GM23338 (cell line): ENCODE measurements at regions not wholly inside any gene's neighbourhood (a gene's known extent, or its start where the extent isn't known, plus 50 kb on each side); places are given as distances from the start of the nearest gene placed in this dataset.

Experiments used
- ATAC-seq: fragments of 200-7000 bp; cut with Tn5 transposase; 3 replicates; pipeline ENCODE4 v1.9.1; 2020
- DNase-seq: peaks from one replicate; pipeline ENCODE4 v3.0.0-alpha.2; 2015; ENCODE audit warnings: low spot score
- H2AFZ ChIP-seq: fragments of 200-600 bp; sonication (generic); 2 replicates; pipeline ENCODE4 v1.8.0; 2016; ENCODE audit warnings: antibody characterized with exemption, mild to moderate bottlenecking, moderate library complexity
- H3F3A ChIP-seq: fragments of 200-600 bp; sonication (generic); replicated peaks from 2 replicates; pipeline ENCODE4 v1.8.0; 2017; ENCODE audit warnings: antibody characterized with exemption, mixed run types, low read depth
- H3K27ac ChIP-seq: fragments of 200-600 bp; sonication (generic); 2 replicates; pipeline ENCODE4 v1.6.1; 2016; ENCODE audit warnings: low read depth
- H3K27me3 ChIP-seq: fragments of 200-600 bp; sonication (generic); 2 replicates; pipeline ENCODE4 v1.8.0; 2016; ENCODE audit warnings: mild to moderate bottlenecking, mixed run types, moderate library complexity; ENCODE audit not compliant: insufficient read depth
- H3K36me3 ChIP-seq: fragments of 200-600 bp; sonication (generic); 2 replicates; pipeline ENCODE4 v1.8.0; 2016; ENCODE audit warnings: mild to moderate bottlenecking; ENCODE audit not compliant: insufficient read depth
- H3K4me1 ChIP-seq: fragments of 200-600 bp; sonication (generic); 2 replicates; pipeline ENCODE4 v1.8.0; 2016; ENCODE audit warnings: mild to moderate bottlenecking, moderate library complexity; ENCODE audit not compliant: insufficient read depth
- H3K4me2 ChIP-seq: fragments of 200-600 bp; sonication (generic); 2 replicates; pipeline ENCODE4 v1.7.1; 2017; ENCODE audit warnings: mixed run types
- H3K4me3 ChIP-seq: fragments of 200-600 bp; sonication (generic); 2 replicates; pipeline ENCODE4 v1.6.1; 2016; ENCODE audit warnings: mixed run types
- H3K79me2 ChIP-seq: fragments of 200-600 bp; sonication (generic); replicated peaks from 2 replicates; pipeline ENCODE4 v1.8.0; 2017; ENCODE audit warnings: mild to moderate bottlenecking; ENCODE audit not compliant: insufficient read depth
- H3K9me2 ChIP-seq: fragments of 200-600 bp; sonication (generic); 2 replicates; pipeline ENCODE4 v1.8.0; 2017; ENCODE audit not compliant: insufficient read depth
- H4K20me1 ChIP-seq: fragments of 200-600 bp; sonication (generic); replicated peaks from 2 replicates; pipeline ENCODE4 v1.8.0; 2017; ENCODE audit warnings: mild to moderate bottlenecking; ENCODE audit not compliant: insufficient read depth
- H3K27ac Mint-ChIP-seq: 2 replicates; pipeline ENCODE4 v1.8.0; 2020; ENCODE audit warnings: inconsistent platforms, mild to moderate bottlenecking, moderate library complexity, mixed read lengths
- H3K27me3 Mint-ChIP-seq: 3 replicates; pipeline ENCODE4 v1.8.0; 2022; ENCODE audit warnings: low read depth, mild to moderate bottlenecking, moderate library complexity, mixed read lengths, inconsistent platforms; ENCODE audit not compliant: insufficient read depth, poor library complexity
- H3K36me3 Mint-ChIP-seq: 3 replicates; pipeline ENCODE4 v1.8.0; 2021; ENCODE audit warnings: low read depth, mild to moderate bottlenecking, inconsistent platforms, moderate library complexity, mixed read lengths
- H3K4me1 Mint-ChIP-seq: 3 replicates; pipeline ENCODE4 v1.8.0; 2020; ENCODE audit warnings: mild to moderate bottlenecking, inconsistent platforms, mixed read lengths
- H3K4me3 Mint-ChIP-seq: 3 replicates; pipeline ENCODE4 v1.8.0; 2021; ENCODE audit warnings: moderate library complexity, mild to moderate bottlenecking, inconsistent platforms, mixed read lengths
- H3K9me3 Mint-ChIP-seq: 3 replicates; pipeline ENCODE4 v1.8.0; 2020; ENCODE audit warnings: moderate library complexity, mild to moderate bottlenecking, inconsistent platforms, mixed read lengths
- CREB1 ChIP-seq: fragments of 250-450 bp; sonication (Bioruptor Pico); IDR thresholded peaks from 2 replicates; pipeline ENCODE4 v1.5.0; 2020; ENCODE audit warnings: low read depth, mild to moderate bottlenecking, moderate library complexity
- CTCF ChIP-seq, 2 experiments: fragments of 200-600 bp in 1 of 2; sonication (generic) in 1 of 2; conservative IDR thresholded peaks; 2 replicates each; pipeline versions ENCODE4 v1.5.1 to v1.6.1; 2016 to 2017; ENCODE audit warnings: antibody characterized with exemption in 2 of 2, low read depth in 2 of 2, mild to moderate bottlenecking in 2 of 2, moderate library complexity in 1 of 2
- ETS1 ChIP-seq: IDR thresholded peaks from 2 replicates; pipeline ENCODE4 v1.6.1; 2016; ENCODE audit warnings: antibody characterized with exemption
- EZH2 ChIP-seq: fragments of 200-600 bp; sonication (generic); IDR thresholded peaks from one replicate; pipeline ENCODE4 v1.8.0; 2017; ENCODE audit warnings: antibody characterized with exemption, mild to moderate bottlenecking, low read depth; ENCODE audit not compliant: unreplicated experiment
- EZH2phosphoT487 ChIP-seq: fragments of 200-600 bp; sonication (generic); IDR thresholded peaks from one replicate; pipeline ENCODE4 v1.8.1; 2018; ENCODE audit warnings: antibody characterized with exemption; ENCODE audit not compliant: unreplicated experiment
- JUNB ChIP-seq: IDR thresholded peaks from one replicate; pipeline ENCODE4 v1.6.1; 2016; ENCODE audit warnings: antibody characterized with exemption; ENCODE audit not compliant: unreplicated experiment
- NANOG ChIP-seq: IDR thresholded peaks from 2 replicates; pipeline ENCODE4 v1.6.1; 2016; ENCODE audit warnings: antibody characterized with exemption, borderline replicate concordance
- POLR2AphosphoS5 ChIP-seq: IDR thresholded peaks from 2 replicates; pipeline ENCODE4 v1.6.1; 2016; ENCODE audit warnings: antibody characterized with exemption, low read depth
- REST ChIP-seq: IDR thresholded peaks from one replicate; pipeline ENCODE4 v1.6.1; 2018; ENCODE audit warnings: antibody characterized with exemption; ENCODE audit not compliant: unreplicated experiment
- STAT1 ChIP-seq: IDR thresholded peaks from one replicate; pipeline ENCODE4 v1.6.1; 2016; ENCODE audit warnings: antibody characterized with exemption; ENCODE audit not compliant: unreplicated experiment
- ZNF114 ChIP-seq: fragments of 250-450 bp; sonication (Bioruptor Pico); IDR thresholded peaks from 2 replicates; pipeline ENCODE4 v1.5.0; 2020; ENCODE audit warnings: mild to moderate bottlenecking, moderate library complexity
- ZNF331 ChIP-seq: fragments of 250-450 bp; sonication (Bioruptor Pico); IDR thresholded peaks from 2 replicates; pipeline ENCODE4 v1.5.0; 2020; ENCODE audit warnings: low read depth, mild to moderate bottlenecking, moderate library complexity
- ZNF462 ChIP-seq: fragments of 250-450 bp; sonication (Bioruptor Pico); IDR thresholded peaks from 2 replicates; pipeline ENCODE4 v1.5.0; 2020; ENCODE audit warnings: mild to moderate bottlenecking, moderate library complexity

- no peaks in the 10 kb centered on the region for H3K79me2 ChIP-seq
- peaks cover 29% of the 10 kb centered on the region for H3K9me2 ChIP-seq
- H3K4me1 ChIP-seq = peaks cover 18% of the 10 kb centered on the region
- no peak overlapping the region for H3K4me3 Mint-ChIP-seq
- no peaks in the 10 kb centered on the region for H3K27me3 Mint-ChIP-seq
- H3K4me1 Mint-ChIP-seq = peaks cover 32% of the 10 kb centered on the region
- 0 out of 2 replicates have a peak, but pooled peaks cover 3% of the 10 kb centered on the region for H3K36me3 ChIP-seq
- ATAC-seq = no peak
- no peak overlapping the region for H3K4me2 ChIP-seq
- no peaks in the 10 kb centered on the region for H4K20me1 ChIP-seq
- H3K9me3 Mint-ChIP-seq = peaks cover 38% of the 10 kb centered on the region
- no peak for TF ChIP-seq ZNF331 (CRISPR knock-in tag)
- no peak for TF ChIP-seq CREB1 (CRISPR knock-in tag)
- no peak for TF ChIP-seq NANOG
- no peak for TF ChIP-seq ZNF462 (CRISPR knock-in tag)
- TF ChIP-seq JUNB = no peak
- no peak for TF ChIP-seq ZNF114 (CRISPR knock-in tag)
- no peak for TF ChIP-seq CTCF (conservative IDR thresholded peaks at IDR 0.05; ENCODE audit: low read depth in 2 of 2)
- no peak for TF ChIP-seq POLR2AphosphoS5
- no peak for TF ChIP-seq EZH2
- no peak for TF ChIP-seq REST
- TF ChIP-seq EZH2phosphoT487 = no peak
- no peak for TF ChIP-seq ETS1
- TF ChIP-seq STAT1 = no peak
- no peak for DNase-seq
- no peak overlapping the region for H3K27ac ChIP-seq
- H3K4me3 ChIP-seq = no peak overlapping the region
- H2AFZ ChIP-seq = no peak overlapping the region
- no peaks in the 10 kb centered on the region for H3F3A ChIP-seq
- peaks cover 23% of the 10 kb centered on the region for H3K36me3 Mint-ChIP-seq
- no peaks in the 10 kb centered on the region for H3K27me3 ChIP-seq
- H3K27ac Mint-ChIP-seq = no peak overlapping the region
Measured at GRCh38 chr18:50444539-50444938, 69.7 kb downstream of the SKA1 start.
